ENCODE measurements at regions not wholly inside any gene's neighbourhood (a gene's known extent, or its start where the extent isn't known, plus 50 kb on each side); places are given as distances from the start of the nearest gene placed in this dataset.

DNA sequence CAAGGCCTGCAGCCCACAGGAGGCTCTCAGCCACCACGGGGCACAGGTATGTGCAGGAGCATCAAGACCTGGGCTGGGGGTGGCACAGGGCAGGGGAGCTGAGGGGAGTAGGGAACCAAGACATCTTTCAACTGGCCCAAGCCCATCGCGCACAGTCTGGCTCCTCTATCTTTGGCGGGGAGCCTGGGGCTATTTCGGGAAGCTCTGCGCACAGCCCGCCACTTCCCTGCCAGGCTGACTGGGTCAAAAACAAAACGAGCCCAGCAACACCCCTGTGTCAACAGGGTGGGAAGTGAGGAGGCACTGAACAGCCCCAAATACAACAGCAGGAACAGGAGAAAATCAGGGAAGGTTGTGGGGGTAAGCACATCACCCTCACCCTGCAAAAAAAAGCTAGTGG, 83.9 kb downstream of the ARL6IP4 start:
- no peaks in the 10 kb centered on the region for H3K9me3 ChIP-seq (ENCODE audit: control insufficient read depth, low read length)
- no peak overlapping the region for H3K9ac ChIP-seq
- no peak overlapping the region for H3K27ac ChIP-seq
- H2AFZ ChIP-seq: no peak overlapping the region
- H3K36me3 ChIP-seq (ENCODE audit: control insufficient read depth, insufficient read depth, low read length): no peaks in the 10 kb centered on the region
- H3K4me3 ChIP-seq (ENCODE audit: low read depth, low read length): no peak overlapping the region
- H3K79me2 ChIP-seq: peaks cover 9% of the 10 kb centered on the region
- H3K4me2 ChIP-seq (ENCODE audit: low read length): no peak overlapping the region
- H3K27me3 ChIP-seq (ENCODE audit: control insufficient read depth, insufficient read depth, low read length): no peaks in the 10 kb centered on the region
- TF ChIP-seq, protein P1, sequence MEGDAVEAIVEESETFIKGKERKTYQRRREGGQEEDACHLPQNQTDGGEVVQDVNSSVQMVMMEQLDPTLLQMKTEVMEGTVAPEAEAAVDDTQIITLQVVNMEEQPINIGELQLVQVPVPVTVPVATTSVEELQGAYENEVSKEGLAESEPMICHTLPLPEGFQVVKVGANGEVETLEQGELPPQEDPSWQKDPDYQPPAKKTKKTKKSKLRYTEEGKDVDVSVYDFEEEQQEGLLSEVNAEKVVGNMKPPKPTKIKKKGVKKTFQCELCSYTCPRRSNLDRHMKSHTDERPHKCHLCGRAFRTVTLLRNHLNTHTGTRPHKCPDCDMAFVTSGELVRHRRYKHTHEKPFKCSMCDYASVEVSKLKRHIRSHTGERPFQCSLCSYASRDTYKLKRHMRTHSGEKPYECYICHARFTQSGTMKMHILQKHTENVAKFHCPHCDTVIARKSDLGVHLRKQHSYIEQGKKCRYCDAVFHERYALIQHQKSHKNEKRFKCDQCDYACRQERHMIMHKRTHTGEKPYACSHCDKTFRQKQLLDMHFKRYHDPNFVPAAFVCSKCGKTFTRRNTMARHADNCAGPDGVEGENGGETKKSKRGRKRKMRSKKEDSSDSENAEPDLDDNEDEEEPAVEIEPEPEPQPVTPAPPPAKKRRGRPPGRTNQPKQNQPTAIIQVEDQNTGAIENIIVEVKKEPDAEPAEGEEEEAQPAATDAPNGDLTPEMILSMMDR (IDR thresholded peaks at IDR 0.05): no peak
- peaks cover 14% of the 10 kb centered on the region for H3K4me1 ChIP-seq

DNA sequence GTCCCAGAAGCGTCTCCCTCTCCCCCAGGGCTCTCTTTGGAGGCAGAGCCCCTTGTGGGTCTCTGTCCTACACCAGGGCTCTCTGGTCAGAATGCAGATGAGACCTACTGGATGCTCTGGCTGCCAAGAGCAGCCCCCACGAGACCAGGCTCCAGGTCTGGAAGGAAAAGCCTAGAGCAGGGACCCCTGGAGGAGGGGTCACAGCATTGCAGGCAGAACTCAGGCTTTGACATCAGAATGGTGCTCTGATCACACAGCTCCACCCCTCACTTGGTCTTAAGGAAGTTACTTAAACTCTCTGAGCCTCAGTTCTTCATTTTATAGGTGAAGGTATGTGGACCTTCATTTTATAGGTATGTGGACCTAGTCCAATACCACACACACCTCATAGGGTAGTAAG, 83.1 kb downstream of the ARL6IP4 start:
- Histone ChIP-seq H3K79me2 (peaks cover 9% of the 10 kb centered on the region), H2AFZ (no peak overlapping the region), H3K9ac (no peak overlapping the region), H3K4me2 (ENCODE audit: low read length) (no peak overlapping the region), H3K27me3 (ENCODE audit: control insufficient read depth, insufficient read depth, low read length) (no peaks in the 10 kb centered on the region), H3K27ac (peak overlapping the region; percentile 51), H3K4me3 (ENCODE audit: low read depth, low read length) (no peak overlapping the region), H3K36me3 (ENCODE audit: control insufficient read depth, insufficient read depth, low read length) (no peaks in the 10 kb centered on the region), H3K9me3 (ENCODE audit: control insufficient read depth, low read length) (no peaks in the 10 kb centered on the region), H3K4me1 (peaks cover 14% of the 10 kb centered on the region)
- TF ChIP-seq, protein P1 (IDR thresholded peaks at IDR 0.05): peak; percentile 6

DNA sequence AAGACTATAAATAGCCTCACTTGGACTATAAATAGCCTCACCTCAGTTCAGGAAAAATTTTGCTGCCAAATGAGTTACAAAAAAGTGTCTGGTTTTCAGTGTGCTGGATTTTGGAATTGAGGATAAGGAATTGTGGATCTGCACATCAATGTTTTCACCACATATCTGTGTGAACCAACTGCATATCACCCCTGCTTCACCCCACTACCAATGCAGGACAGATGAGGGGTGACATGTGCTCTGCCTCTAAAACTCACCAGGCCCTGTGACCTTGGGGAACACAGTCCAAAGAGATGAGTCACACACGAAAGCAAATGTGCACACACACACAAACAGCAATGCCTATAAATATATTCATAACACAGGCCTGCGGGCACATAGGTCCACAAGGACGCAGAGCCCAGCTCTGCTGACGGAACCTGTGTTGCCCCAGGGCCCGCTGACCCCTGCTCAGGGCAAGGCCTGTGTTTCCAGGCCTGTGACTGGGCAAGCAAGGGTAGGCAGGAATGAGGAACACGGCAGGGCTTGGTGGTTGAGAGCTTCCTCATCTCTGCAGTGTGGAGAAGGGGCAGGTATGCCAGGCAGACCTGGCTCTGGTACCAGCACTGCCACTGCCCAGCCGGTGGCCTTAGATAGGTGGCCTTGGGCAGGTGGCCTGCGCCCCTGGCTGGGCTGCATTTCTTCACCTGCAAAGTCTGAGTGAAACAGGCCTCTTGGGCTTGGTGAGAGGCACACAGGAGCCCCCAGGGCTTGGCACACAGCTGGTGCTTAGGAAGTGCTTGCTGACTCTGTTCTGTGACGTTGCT, 82.4 kb downstream of the ARL6IP4 start:
- no peak overlapping the region for H3K9ac ChIP-seq
- H3K4me2 ChIP-seq (ENCODE audit: low read length): no peak overlapping the region
- no peaks in the 10 kb centered on the region for H3K9me3 ChIP-seq (ENCODE audit: control insufficient read depth, low read length)
- no peaks in the 10 kb centered on the region for H3K36me3 ChIP-seq (ENCODE audit: control insufficient read depth, insufficient read depth, low read length)
- H3K4me1 ChIP-seq: peaks cover 14% of the 10 kb centered on the region
- no peaks in the 10 kb centered on the region for H3K27me3 ChIP-seq (ENCODE audit: control insufficient read depth, insufficient read depth, low read length)
- peak overlapping the region; percentile 51 for H3K27ac ChIP-seq
- H3K79me2 ChIP-seq: peaks cover 9% of the 10 kb centered on the region
- TF ChIP-seq, protein P1 (IDR thresholded peaks at IDR 0.05): no peak
- no peak overlapping the region for H3K4me3 ChIP-seq (ENCODE audit: low read depth, low read length)
- H2AFZ ChIP-seq: peak overlapping the region; percentile 48

DNA sequence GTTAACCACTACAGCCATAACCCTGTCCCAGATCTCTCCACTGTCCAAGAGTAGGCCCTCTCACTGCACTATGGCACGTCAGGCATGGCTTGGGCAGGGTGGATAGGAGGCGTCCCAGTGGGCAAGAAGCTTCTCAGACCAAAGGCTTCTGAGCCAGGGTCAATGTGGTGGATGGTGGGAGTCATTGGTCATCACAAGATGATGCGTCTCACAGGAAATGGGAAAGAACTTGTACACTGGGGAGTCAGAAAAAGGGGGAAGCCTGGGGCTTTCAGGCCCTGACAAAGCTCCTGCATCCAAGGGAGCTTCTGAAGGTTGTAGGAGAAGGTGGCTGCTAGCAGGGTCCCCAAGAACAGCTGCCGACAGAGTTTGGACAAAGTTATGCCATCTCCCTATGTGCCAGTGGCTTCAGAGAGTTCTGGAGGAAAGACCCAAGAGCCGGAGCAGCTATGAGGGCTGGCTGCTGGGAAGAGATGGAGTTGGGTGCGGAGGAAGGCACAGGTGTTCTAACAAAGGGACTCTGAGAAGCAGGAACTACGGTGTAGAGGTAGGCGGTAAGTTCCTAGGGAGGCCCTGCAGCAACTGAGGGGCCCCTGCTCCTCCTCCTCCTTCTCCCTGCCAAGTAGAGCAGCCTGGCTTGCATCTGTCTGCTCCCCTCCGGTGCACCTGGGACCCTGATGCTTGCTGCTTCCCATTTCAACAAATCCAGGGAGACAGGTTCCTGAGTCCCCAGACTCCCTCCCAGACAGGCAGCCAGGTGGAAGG, 81.1 kb downstream of the ARL6IP4 start:
- H3K4me3 ChIP-seq (ENCODE audit: low read depth, low read length): no peak overlapping the region
- H3K79me2 ChIP-seq: peaks cover 5% of the 10 kb centered on the region
- no peak overlapping the region for H3K9ac ChIP-seq
- no peaks in the 10 kb centered on the region for H3K9me3 ChIP-seq (ENCODE audit: control insufficient read depth, low read length)
- no peak overlapping the region for H2AFZ ChIP-seq
- H3K4me1 ChIP-seq: peaks cover 14% of the 10 kb centered on the region
- H3K4me2 ChIP-seq (ENCODE audit: low read length): no peak overlapping the region
- TF ChIP-seq, protein P1 (IDR thresholded peaks at IDR 0.05): no peak
- no peak overlapping the region for H3K27ac ChIP-seq
- H3K36me3 ChIP-seq (ENCODE audit: control insufficient read depth, insufficient read depth, low read length): no peaks in the 10 kb centered on the region
- no peaks in the 10 kb centered on the region for H3K27me3 ChIP-seq (ENCODE audit: control insufficient read depth, insufficient read depth, low read length)

Measured in parathyroid adenoma (tissue), 2 donors.